ENCODE measurements at regions not wholly inside any gene's neighbourhood (a gene's known extent, or its start where the extent isn't known, plus 50 kb on each side); places are given as distances from the start of the nearest gene placed in this dataset.

- Mint-ChIP-seq H3K4me3 (no peak overlapping the region), H3K27me3 (peaks cover 5% of the 10 kb centered on the region), H3K9me3 (no peaks in the 10 kb centered on the region), H3K27ac (no peak overlapping the region), H3K4me1 (no peaks in the 10 kb centered on the region), H3K36me3 (no peaks in the 10 kb centered on the region)
- ATAC-seq (ENCODE audit: low read depth) (no peak), DNase-seq (ENCODE audit: low spot score in 2 of 2) (no peak)
Observed at GRCh38 chrX:69386681-69387080, 117.4 kb upstream of the NALF2 start.

GRCh38 chrX:69379412-69379811, 124.7 kb upstream of the NALF2 start:
- H3K4me3 Mint-ChIP-seq = no peak overlapping the region
- no peak overlapping the region for H3K27ac Mint-ChIP-seq
- peaks cover 2% of the 10 kb centered on the region for H3K9me3 Mint-ChIP-seq
- no peaks in the 10 kb centered on the region for H3K36me3 Mint-ChIP-seq
- DNase-seq (ENCODE audit: low spot score in 2 of 2) = no peak
- ATAC-seq (ENCODE audit: low read depth) = no peak
- peaks cover under 1% of the 10 kb centered on the region for H3K27me3 Mint-ChIP-seq
- no peaks in the 10 kb centered on the region for H3K4me1 Mint-ChIP-seq

GRCh38 chrX:69374569-69374968, 129.6 kb upstream of the NALF2 start:
- Mint-ChIP-seq H3K27me3 (peaks cover 8% of the 10 kb centered on the region), H3K4me1 (no peaks in the 10 kb centered on the region)
- ATAC-seq (ENCODE audit: low read depth) = no peak

GRCh38 chrX:69372435-69372834, 131.7 kb upstream of the NALF2 start:
- DNase-seq (ENCODE audit: low spot score in 2 of 2) = no peak
- H3K4me3 Mint-ChIP-seq = no peak overlapping the region
- H3K4me1 Mint-ChIP-seq = no peaks in the 10 kb centered on the region
- ATAC-seq (ENCODE audit: low read depth) = no peak
- H3K36me3 Mint-ChIP-seq = no peaks in the 10 kb centered on the region
- H3K9me3 Mint-ChIP-seq = peaks cover 2% of the 10 kb centered on the region
- peaks cover 8% of the 10 kb centered on the region for H3K27me3 Mint-ChIP-seq
- no peak overlapping the region for H3K27ac Mint-ChIP-seq

More at GRCh38 chrX:69374569-69374968, 129.6 kb upstream of the NALF2 start:
- Mint-ChIP-seq H3K9me3 (peaks cover 2% of the 10 kb centered on the region), H3K4me3 (no peak overlapping the region), H3K27ac (no peak overlapping the region), H3K36me3 (no peaks in the 10 kb centered on the region)
- DNase-seq (ENCODE audit: low spot score in 2 of 2) = no peak

GRCh38 chrX:69371159-69371558, 133.0 kb upstream of the NALF2 start:
- Mint-ChIP-seq H3K36me3 (no peaks in the 10 kb centered on the region), H3K9me3 (peaks cover 2% of the 10 kb centered on the region), H3K27me3 (peaks cover 8% of the 10 kb centered on the region)

GRCh38 chrX:69369999-69370398, 134.1 kb upstream of the NALF2 start:
- H3K4me1 Mint-ChIP-seq = no peaks in the 10 kb centered on the region
- H3K36me3 Mint-ChIP-seq = no peaks in the 10 kb centered on the region
- no peak overlapping the region for H3K4me3 Mint-ChIP-seq
- no peak overlapping the region for H3K27ac Mint-ChIP-seq
- H3K27me3 Mint-ChIP-seq = peaks cover 8% of the 10 kb centered on the region
- DNase-seq (ENCODE audit: low spot score in 2 of 2) (no peak), ATAC-seq (ENCODE audit: low read depth) (no peak)
- no peaks in the 10 kb centered on the region for H3K9me3 Mint-ChIP-seq

More at GRCh38 chrX:69371159-69371558, 133.0 kb upstream of the NALF2 start:
- ATAC-seq (ENCODE audit: low read depth) = no peak
- Mint-ChIP-seq H3K4me3 (no peak overlapping the region), H3K27ac (no peak overlapping the region), H3K4me1 (no peaks in the 10 kb centered on the region)
- no peak for DNase-seq (ENCODE audit: low spot score in 2 of 2)

- H3K27me3 Mint-ChIP-seq = no peaks in the 10 kb centered on the region
- H3K9me3 Mint-ChIP-seq = no peaks in the 10 kb centered on the region
- ATAC-seq (ENCODE audit: low read depth) (no peak), DNase-seq (ENCODE audit: low spot score in 2 of 2) (no peak)
- H3K4me1 Mint-ChIP-seq = no peaks in the 10 kb centered on the region
- H3K27ac Mint-ChIP-seq = no peak overlapping the region
- no peaks in the 10 kb centered on the region for H3K36me3 Mint-ChIP-seq
- H3K4me3 Mint-ChIP-seq = no peak overlapping the region
Observed at GRCh38 chrX:69366183-69366582, 137.9 kb upstream of the NALF2 start.

- no peaks in the 10 kb centered on the region for H3K9me3 Mint-ChIP-seq
- no peaks in the 10 kb centered on the region for H3K36me3 Mint-ChIP-seq
- no peak overlapping the region for H3K27ac Mint-ChIP-seq
- ATAC-seq (ENCODE audit: low read depth) = no peak
- H3K27me3 Mint-ChIP-seq = no peaks in the 10 kb centered on the region
- DNase-seq (ENCODE audit: low spot score in 2 of 2) = no peak
- H3K4me3 Mint-ChIP-seq = no peak overlapping the region
- no peaks in the 10 kb centered on the region for H3K4me1 Mint-ChIP-seq
Observed at GRCh38 chrX:69365755-69366154, 138.4 kb upstream of the NALF2 start.

GRCh38 chrX:69365349-69365748, 138.8 kb upstream of the NALF2 start:
- Mint-ChIP-seq H3K27me3 (no peaks in the 10 kb centered on the region), H3K4me1 (no peaks in the 10 kb centered on the region), H3K36me3 (no peaks in the 10 kb centered on the region), H3K4me3 (no peak overlapping the region), H3K27ac (no peak overlapping the region), H3K9me3 (no peaks in the 10 kb centered on the region)
- ATAC-seq (ENCODE audit: low read depth) = no peak
- no peak for DNase-seq (ENCODE audit: low spot score in 2 of 2)

- Mint-ChIP-seq H3K4me1 (no peaks in the 10 kb centered on the region), H3K27me3 (no peaks in the 10 kb centered on the region)
Observed at GRCh38 chrX:69362856-69363255, 141.3 kb upstream of the NALF2 start.

GRCh38 chrX:69362354-69362753, 141.8 kb upstream of the NALF2 start:
- DNase-seq (ENCODE audit: low spot score in 2 of 2) (no peak), ATAC-seq (ENCODE audit: low read depth) (no peak)
- H3K9me3 Mint-ChIP-seq = no peaks in the 10 kb centered on the region
- no peak overlapping the region for H3K27ac Mint-ChIP-seq
- H3K4me3 Mint-ChIP-seq = no peak overlapping the region
- H3K4me1 Mint-ChIP-seq = no peaks in the 10 kb centered on the region
- no peaks in the 10 kb centered on the region for H3K27me3 Mint-ChIP-seq
- no peaks in the 10 kb centered on the region for H3K36me3 Mint-ChIP-seq

More at GRCh38 chrX:69362856-69363255, 141.3 kb upstream of the NALF2 start:
- DNase-seq (ENCODE audit: low spot score in 2 of 2) = no peak
- H3K27ac Mint-ChIP-seq = no peak overlapping the region
- no peaks in the 10 kb centered on the region for H3K9me3 Mint-ChIP-seq
- H3K4me3 Mint-ChIP-seq = no peak overlapping the region
- H3K36me3 Mint-ChIP-seq = no peaks in the 10 kb centered on the region
- ATAC-seq (ENCODE audit: low read depth) = no peak

- Mint-ChIP-seq H3K4me3 (no peak overlapping the region), H3K27me3 (no peaks in the 10 kb centered on the region), H3K27ac (no peak overlapping the region), H3K36me3 (no peaks in the 10 kb centered on the region), H3K4me1 (no peaks in the 10 kb centered on the region), H3K9me3 (no peaks in the 10 kb centered on the region)
- DNase-seq (ENCODE audit: low spot score in 2 of 2) (no peak), ATAC-seq (ENCODE audit: low read depth) (no peak)
Observed at GRCh38 chrX:69361311-69361845, 142.7 kb upstream of the NALF2 start.

- no peak overlapping the region for H3K4me3 Mint-ChIP-seq
Observed at GRCh38 chrX:69357317-69357716, 146.8 kb upstream of the NALF2 start.

GRCh38 chrX:69324851-69325250, 159.6 kb upstream of the PJA1 start:
- H3K4me1 Mint-ChIP-seq = no peaks in the 10 kb centered on the region
- H3K4me3 Mint-ChIP-seq = no peak overlapping the region
- no peaks in the 10 kb centered on the region for H3K9me3 Mint-ChIP-seq
- H3K36me3 Mint-ChIP-seq = no peaks in the 10 kb centered on the region
- H3K27ac Mint-ChIP-seq = no peak overlapping the region
- ATAC-seq (ENCODE audit: low read depth) (no peak), DNase-seq (ENCODE audit: low spot score in 2 of 2) (no peak)
- H3K27me3 Mint-ChIP-seq = no peaks in the 10 kb centered on the region

More at GRCh38 chrX:69357317-69357716, 146.8 kb upstream of the NALF2 start:
- no peaks in the 10 kb centered on the region for H3K27me3 Mint-ChIP-seq
- H3K27ac Mint-ChIP-seq = no peak overlapping the region
- no peaks in the 10 kb centered on the region for H3K4me1 Mint-ChIP-seq
- H3K9me3 Mint-ChIP-seq = peaks cover 5% of the 10 kb centered on the region
- DNase-seq (ENCODE audit: low spot score in 2 of 2) (no peak), ATAC-seq (ENCODE audit: low read depth) (no peak)
- H3K36me3 Mint-ChIP-seq = no peaks in the 10 kb centered on the region

All from memory B cell (primary cell).